Mucosa of descending colon (tissue), 3 donors: ENCODE measurements at regions not wholly inside any gene's neighbourhood (a gene's known extent, or its start where the extent isn't known, plus 50 kb on each side); places are given as distances from the start of the nearest gene placed in this dataset.

ENCODE experiments used
- ATAC-seq: fragments of 200-7000 bp; cut with Tn5 transposase; one replicate; pipeline ENCODE4 v1.9.1; 2020; ENCODE audit warnings: mild to moderate bottlenecking, moderate library complexity
- DNase-seq, 3 donors: peaks; one replicate each; pipeline ENCODE4 v3.0.0-alpha.2; 2020
- H3K36me3 ChIP-seq: fragments of 200-600 bp; one replicate; pipeline ENCODE4 v1.8.0; 2021; ENCODE audit warnings: low read depth, mild to moderate bottlenecking
- H3K4me1 ChIP-seq: fragments of 200-600 bp; one replicate; pipeline ENCODE4 v1.8.0; 2021; ENCODE audit warnings: low read depth, mild to moderate bottlenecking
- H3K4me3 ChIP-seq: fragments of 200-600 bp; one replicate; pipeline ENCODE4 v1.8.0; 2021; ENCODE audit warnings: mild to moderate bottlenecking
- H3K9me3 ChIP-seq: fragments of 200-600 bp; one replicate; pipeline ENCODE4 v1.8.0; 2021; ENCODE audit warnings: mild to moderate bottlenecking
- CTCF ChIP-seq: fragments of 200-600 bp; IDR thresholded peaks from one replicate; pipeline ENCODE4 v1.8.0; 2022; ENCODE audit warnings: antibody characterized with exemption, mild to moderate bottlenecking
- intact Hi-C, 2 donors: fragments of 100-400 bp; cut with DNase I in 1 of 2; cut with micrococcal nuclease in 1 of 2; formaldehyde crosslinking; loops; one replicate each; pipeline versions ENCODE4 v1.11.0 to v1.11.1; 2022; cut with DNase I, micrococcal nuclease
- donor health status: DM: no; HTN: no; CAD: no; lungs with moderate emphysema.
- donor health status: DM: no; HTN: no; CAD: no.
- donor health status: DM: no; HTN: yes; CAD: no.

- no peak for ATAC-seq
- Histone ChIP-seq H3K4me3 (no peak overlapping the region), H3K9me3 (no peaks in the 10 kb centered on the region), H3K4me1 (no peaks in the 10 kb centered on the region), H3K36me3 (no peaks in the 10 kb centered on the region)
- intact Hi-C loops = no loop called here
- no peak for TF ChIP-seq CTCF
- DNase-seq = no peak
Observed at GRCh38 chr5:1702318-1702717, 97.3 kb downstream of the MRPL36 start.

- intact Hi-C loops = no loop called here
- ATAC-seq (no peak), DNase-seq (no peak)
- Histone ChIP-seq H3K4me3 (no peak overlapping the region), H3K4me1 (no peaks in the 10 kb centered on the region), H3K9me3 (no peaks in the 10 kb centered on the region), H3K36me3 (no peaks in the 10 kb centered on the region)
- TF ChIP-seq CTCF = no peak
Observed at GRCh38 chr5:1701884-1702283, 97.8 kb downstream of the MRPL36 start.

GRCh38 chr5:1701216-1701864 is 98.3 kb downstream of the MRPL36 start:
- no peak overlapping the region for H3K4me3 ChIP-seq
- no peaks in the 10 kb centered on the region for H3K36me3 ChIP-seq
- DNase-seq (no peak), ATAC-seq (no peak)
- TF ChIP-seq CTCF = no peak
- intact Hi-C loops = no loop called here
- no peaks in the 10 kb centered on the region for H3K9me3 ChIP-seq
- no peaks in the 10 kb centered on the region for H3K4me1 ChIP-seq

GRCh38 chr5:1699394-1699793 is 100.2 kb downstream of the MRPL36 start:
- H3K4me1 ChIP-seq = no peaks in the 10 kb centered on the region
- ATAC-seq (no peak), DNase-seq (no peak)
- H3K36me3 ChIP-seq = no peaks in the 10 kb centered on the region
- TF ChIP-seq CTCF = no peak
- H3K9me3 ChIP-seq = no peaks in the 10 kb centered on the region
- intact Hi-C loops = no loop called here
- no peak overlapping the region for H3K4me3 ChIP-seq

- no peak for TF ChIP-seq CTCF
- H3K4me1 ChIP-seq = no peaks in the 10 kb centered on the region
- intact Hi-C loops = no loop called here
- ATAC-seq = no peak
- no peak overlapping the region for H3K4me3 ChIP-seq
- no peak for DNase-seq
- no peaks in the 10 kb centered on the region for H3K9me3 ChIP-seq
- H3K36me3 ChIP-seq = no peaks in the 10 kb centered on the region
Observed at GRCh38 chr5:1698589-1699316, 100.9 kb downstream of the MRPL36 start.
